NOMO-1 treated with DMSO at 0.1 percent for 48 hours (cell line): ENCODE measurements at regions not wholly inside any gene's neighbourhood (a gene's known extent, or its start where the extent isn't known, plus 50 kb on each side); places are given as distances from the start of the nearest gene placed in this dataset.

Experiments
- DNase-seq: peaks from one replicate; lab custom pipeline; 2025; ENCODE audit not compliant: unreplicated experiment; lab: John Stamatoyannopoulos, UW

- DNase-seq = no peak
Measured at GRCh38 chr11:131044851-131045250, 128.6 kb upstream of the SNX19 start.

GRCh38 chr11:131052367-131052766 lies 136.1 kb upstream of the SNX19 start:
- DNase-seq = no peak

- no peak for DNase-seq
Measured at GRCh38 chr11:131056036-131056435, 139.8 kb upstream of the SNX19 start.

GRCh38 chr11:131063638-131064037 lies 147.4 kb upstream of the SNX19 start:
- DNase-seq = no peak

GRCh38 chr11:131064373-131064991 lies 148.2 kb upstream of the SNX19 start:
- no peak for DNase-seq

GRCh38 chr11:131065435-131066413 lies 149.4 kb upstream of the SNX19 start:
- no peak for DNase-seq

GRCh38 chr11:131066551-131066950 lies 150.3 kb upstream of the SNX19 start:
- no peak for DNase-seq

GRCh38 chr11:131070365-131070764 lies 154.1 kb upstream of the SNX19 start:
- DNase-seq = no peak

- no peak for DNase-seq
Measured at GRCh38 chr11:131073167-131073566, 156.9 kb upstream of the SNX19 start.

- DNase-seq = no peak
Measured at GRCh38 chr11:131074573-131074972, 158.3 kb upstream of the SNX19 start.

GRCh38 chr11:131077340-131077739 lies 161.1 kb upstream of the SNX19 start:
- DNase-seq = no peak

- no peak for DNase-seq
Measured at GRCh38 chr11:131079036-131079435, 162.8 kb upstream of the SNX19 start.

GRCh38 chr11:131089727-131090245 lies 173.5 kb upstream of the SNX19 start:
- DNase-seq = no peak

GRCh38 chr11:131092469-131092868 lies 176.2 kb upstream of the SNX19 start:
- no peak for DNase-seq

GRCh38 chr11:131094827-131095226 lies 178.5 kb upstream of the SNX19 start:
- no peak for DNase-seq

GRCh38 chr11:131095511-131096185 lies 179.4 kb upstream of the SNX19 start:
- no peak for DNase-seq

- DNase-seq = no peak
Measured at GRCh38 chr11:131099013-131099412, 182.7 kb upstream of the SNX19 start.

GRCh38 chr11:131099746-131100145 lies 183.5 kb upstream of the SNX19 start:
- no peak for DNase-seq

- no peak for DNase-seq
Measured at GRCh38 chr11:131108760-131109159, 192.5 kb upstream of the SNX19 start.

- DNase-seq = no peak
Measured at GRCh38 chr11:131109257-131109656, 193.0 kb upstream of the SNX19 start.

GRCh38 chr11:131109790-131110189 lies 193.5 kb upstream of the SNX19 start:
- DNase-seq = no peak
